IPS-18a (cell line): ENCODE measurements at regions not wholly inside any gene's neighbourhood (a gene's known extent, or its start where the extent isn't known, plus 50 kb on each side); places are given as distances from the start of the nearest gene placed in this dataset.

Source experiments
- H3K27ac ChIP-seq: one replicate; pipeline ENCODE4 v1.5.1; 2013; ENCODE audit warnings: low read length
- H3K27me3 ChIP-seq: one replicate; pipeline ENCODE4 v1.6.1; 2013; ENCODE audit warnings: mild to moderate bottlenecking, low read length; ENCODE audit not compliant: control insufficient read depth, insufficient read depth
- H3K36me3 ChIP-seq: one replicate; pipeline ENCODE4 v1.6.1; 2013; ENCODE audit warnings: low read depth, low read length; ENCODE audit not compliant: control insufficient read depth
- H3K4me1 ChIP-seq: one replicate; pipeline ENCODE4 v1.6.1; 2013; ENCODE audit warnings: low read depth, low read length; ENCODE audit not compliant: control insufficient read depth
- H3K4me3 ChIP-seq: one replicate; pipeline ENCODE4 v1.5.1; 2013; ENCODE audit warnings: low read length
- H3K9ac ChIP-seq: one replicate; pipeline ENCODE4 v1.6.1; 2013; ENCODE audit warnings: mild to moderate bottlenecking, low read length, moderate library complexity
- H3K9me3 ChIP-seq: one replicate; pipeline ENCODE4 v1.6.1; 2013; ENCODE audit warnings: low read depth, low read length; ENCODE audit not compliant: control insufficient read depth

GRCh38 chr2:101623031-101623521 lies 74.4 kb upstream of the MAP4K4 start:
- no peaks in the 10 kb centered on the region for H3K4me1 ChIP-seq
- H3K27ac ChIP-seq, result no peak overlapping the region
- H3K9me3 ChIP-seq, result no peaks in the 10 kb centered on the region
- H3K27me3 ChIP-seq, result no peaks in the 10 kb centered on the region
- H3K9ac ChIP-seq, result no peak overlapping the region
- no peaks in the 10 kb centered on the region for H3K36me3 ChIP-seq
- no peak overlapping the region for H3K4me3 ChIP-seq

- no peaks in the 10 kb centered on the region for H3K4me1 ChIP-seq
- H3K4me3 ChIP-seq, result no peak overlapping the region
- no peak overlapping the region for H3K27ac ChIP-seq
- no peak overlapping the region for H3K9ac ChIP-seq
- H3K9me3 ChIP-seq, result no peaks in the 10 kb centered on the region
- no peaks in the 10 kb centered on the region for H3K36me3 ChIP-seq
- H3K27me3 ChIP-seq, result no peaks in the 10 kb centered on the region
Measured at GRCh38 chr2:101622210-101623030, 75.1 kb upstream of the MAP4K4 start.

GRCh38 chr2:101619191-101619591 lies 78.3 kb upstream of the MAP4K4 start:
- H3K27ac ChIP-seq, result no peak overlapping the region
- H3K9me3 ChIP-seq, result no peaks in the 10 kb centered on the region
- H3K4me1 ChIP-seq, result no peaks in the 10 kb centered on the region
- no peak overlapping the region for H3K9ac ChIP-seq
- no peak overlapping the region for H3K4me3 ChIP-seq
- H3K36me3 ChIP-seq, result no peaks in the 10 kb centered on the region
- no peaks in the 10 kb centered on the region for H3K27me3 ChIP-seq

- Histone ChIP-seq H3K27me3 (no peaks in the 10 kb centered on the region), H3K4me3 (no peak overlapping the region), H3K9ac (no peak overlapping the region), H3K36me3 (no peaks in the 10 kb centered on the region), H3K4me1 (no peaks in the 10 kb centered on the region), H3K9me3 (no peaks in the 10 kb centered on the region), H3K27ac (no peak overlapping the region)
Measured at GRCh38 chr2:101617796-101618195, 79.7 kb upstream of the MAP4K4 start.

- Histone ChIP-seq H3K9ac (no peak overlapping the region), H3K9me3 (no peaks in the 10 kb centered on the region), H3K27me3 (no peaks in the 10 kb centered on the region), H3K4me1 (no peaks in the 10 kb centered on the region), H3K4me3 (no peak overlapping the region), H3K27ac (no peak overlapping the region), H3K36me3 (no peaks in the 10 kb centered on the region)
Measured at GRCh38 chr2:101617188-101617587, 80.3 kb upstream of the MAP4K4 start.

GRCh38 chr2:101614127-101614759 lies 83.3 kb upstream of the MAP4K4 start:
- no peak overlapping the region for H3K4me3 ChIP-seq
- peaks cover 8% of the 10 kb centered on the region for H3K4me1 ChIP-seq
- H3K27me3 ChIP-seq, result no peaks in the 10 kb centered on the region
- H3K9ac ChIP-seq, result no peak overlapping the region
- H3K9me3 ChIP-seq, result no peaks in the 10 kb centered on the region
- H3K36me3 ChIP-seq, result no peaks in the 10 kb centered on the region
- H3K27ac ChIP-seq, result no peak overlapping the region

- H3K36me3 ChIP-seq, result no peaks in the 10 kb centered on the region
- H3K9me3 ChIP-seq, result no peaks in the 10 kb centered on the region
- H3K9ac ChIP-seq, result no peak overlapping the region
- no peak overlapping the region for H3K27ac ChIP-seq
- H3K4me1 ChIP-seq, result peaks cover 13% of the 10 kb centered on the region
- no peaks in the 10 kb centered on the region for H3K27me3 ChIP-seq
- no peak overlapping the region for H3K4me3 ChIP-seq
Measured at GRCh38 chr2:101613056-101613704, 84.3 kb upstream of the MAP4K4 start.

GRCh38 chr2:101612019-101612418 lies 85.5 kb upstream of the MAP4K4 start:
- Histone ChIP-seq H3K27me3 (no peaks in the 10 kb centered on the region), H3K36me3 (no peaks in the 10 kb centered on the region), H3K27ac (no peak overlapping the region), H3K9ac (no peak overlapping the region), H3K9me3 (no peaks in the 10 kb centered on the region), H3K4me1 (peaks cover 13% of the 10 kb centered on the region), H3K4me3 (no peak overlapping the region)

- no peak overlapping the region for H3K9ac ChIP-seq
- no peaks in the 10 kb centered on the region for H3K36me3 ChIP-seq
- no peaks in the 10 kb centered on the region for H3K9me3 ChIP-seq
- no peak overlapping the region for H3K27ac ChIP-seq
- peaks cover 13% of the 10 kb centered on the region for H3K4me1 ChIP-seq
- H3K4me3 ChIP-seq, result no peak overlapping the region
- H3K27me3 ChIP-seq, result no peaks in the 10 kb centered on the region
Measured at GRCh38 chr2:101610750-101611315, 86.7 kb upstream of the MAP4K4 start.

GRCh38 chr2:101609433-101609832 lies 88.1 kb upstream of the MAP4K4 start:
- Histone ChIP-seq H3K36me3 (no peaks in the 10 kb centered on the region), H3K4me3 (no peak overlapping the region), H3K9ac (no peak overlapping the region), H3K9me3 (no peaks in the 10 kb centered on the region), H3K4me1 (peaks cover 13% of the 10 kb centered on the region), H3K27ac (no peak overlapping the region), H3K27me3 (no peaks in the 10 kb centered on the region)
